ENCODE measurements at regions not wholly inside any gene's neighbourhood (a gene's known extent, or its start where the extent isn't known, plus 50 kb on each side); places are given as distances from the start of the nearest gene placed in this dataset.
"Not testable (repeated sequence)": the region's sequence is repeated elsewhere in the genome, so short reads cannot be mapped to it uniquely, and the experiment has no call there.

- Mint-ChIP-seq H3K27ac (ENCODE audit: unreplicated experiment) (no peak overlapping the region), H3K27me3 (ENCODE audit: low read depth) (no peaks in the 10 kb centered on the region), H3K9me3 (peaks cover 3% of the 10 kb centered on the region), H3K4me1 (peaks cover 30% of the 10 kb centered on the region), H3K4me3 (no peak overlapping the region), H3K36me3 (ENCODE audit: low read depth) (no peaks in the 10 kb centered on the region)
- DNase-seq (ENCODE audit: low read depth, low spot score): no peak
- no peak for TF ChIP-seq CTCF (conservative IDR thresholded peaks at IDR 0.05)
Measured at GRCh38 chr20:52008874-52009273, 182.7 kb downstream of the ZFP64 start.

DNA sequence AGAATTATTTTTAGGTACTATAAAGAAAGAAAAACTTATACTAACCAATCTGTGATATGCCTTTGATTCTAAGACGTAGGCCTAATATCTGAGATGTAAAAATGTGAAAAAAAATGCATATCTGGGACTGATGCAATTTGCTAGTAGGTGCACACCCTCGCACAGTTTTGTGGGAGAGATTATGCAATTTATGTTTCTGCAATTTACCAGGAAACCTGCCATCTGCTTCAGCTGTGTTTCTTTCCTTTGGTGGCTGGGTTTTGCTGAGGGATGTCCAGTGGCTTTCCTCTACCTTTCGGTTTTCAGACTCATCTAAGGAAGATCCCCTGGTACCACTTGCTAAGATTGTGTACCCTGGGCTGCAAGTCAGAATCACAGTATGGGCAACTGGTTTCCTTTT is 186.9 kb downstream of the ZFP64 start:
- H3K4me1 Mint-ChIP-seq: peaks cover 50% of the 10 kb centered on the region
- no peak for DNase-seq (ENCODE audit: low read depth, low spot score)
- H3K9me3 Mint-ChIP-seq: no peaks in the 10 kb centered on the region
- H3K27ac Mint-ChIP-seq (ENCODE audit: unreplicated experiment): peak overlapping the region; percentile 82
- no peak for TF ChIP-seq CTCF (conservative IDR thresholded peaks at IDR 0.05)
- no peaks in the 10 kb centered on the region for H3K27me3 Mint-ChIP-seq (ENCODE audit: low read depth)
- no peaks in the 10 kb centered on the region for H3K36me3 Mint-ChIP-seq (ENCODE audit: low read depth)
- peak overlapping the region; percentile 41 for H3K4me3 Mint-ChIP-seq

DNA sequence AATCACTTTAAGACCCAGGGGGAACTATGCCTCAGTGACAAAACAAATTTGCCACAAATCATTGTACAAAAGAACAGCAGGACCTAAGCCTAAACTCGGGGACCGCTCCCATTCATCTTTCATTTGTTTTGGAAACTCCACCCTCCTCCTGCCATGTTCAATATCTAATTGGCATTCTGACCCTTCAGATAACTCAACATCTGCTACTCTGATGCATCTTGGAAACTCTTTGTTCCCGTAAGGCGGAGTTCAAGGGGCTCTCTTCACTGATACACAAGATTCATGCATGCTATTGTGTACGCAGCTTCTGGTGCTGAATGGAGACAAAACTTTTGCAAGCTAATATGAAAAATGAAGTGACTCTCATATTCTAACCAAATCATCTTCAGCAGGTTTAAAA is 187.6 kb downstream of the ZFP64 start:
- H3K27me3 Mint-ChIP-seq (ENCODE audit: low read depth): no peaks in the 10 kb centered on the region
- no peak for TF ChIP-seq CTCF (conservative IDR thresholded peaks at IDR 0.05)
- peak overlapping the region; percentile 51 for H3K4me3 Mint-ChIP-seq
- DNase-seq (ENCODE audit: low read depth, low spot score): no peak
- H3K27ac Mint-ChIP-seq (ENCODE audit: unreplicated experiment): peak overlapping the region; percentile 53
- no peaks in the 10 kb centered on the region for H3K36me3 Mint-ChIP-seq (ENCODE audit: low read depth)
- no peaks in the 10 kb centered on the region for H3K9me3 Mint-ChIP-seq
- peaks cover 50% of the 10 kb centered on the region for H3K4me1 Mint-ChIP-seq

- Mint-ChIP-seq H3K9me3 (no peaks in the 10 kb centered on the region), H3K4me1 (peaks cover 50% of the 10 kb centered on the region), H3K27ac (ENCODE audit: unreplicated experiment) (peak overlapping the region; percentile 53), H3K4me3 (peak overlapping the region; percentile 51), H3K27me3 (ENCODE audit: low read depth) (no peaks in the 10 kb centered on the region), H3K36me3 (ENCODE audit: low read depth) (no peaks in the 10 kb centered on the region)
- no peak for TF ChIP-seq CTCF (conservative IDR thresholded peaks at IDR 0.05)
- DNase-seq (ENCODE audit: low read depth, low spot score): no peak
Measured at GRCh38 chr20:52003415-52003814, 188.2 kb downstream of the ZFP64 start.

DNA sequence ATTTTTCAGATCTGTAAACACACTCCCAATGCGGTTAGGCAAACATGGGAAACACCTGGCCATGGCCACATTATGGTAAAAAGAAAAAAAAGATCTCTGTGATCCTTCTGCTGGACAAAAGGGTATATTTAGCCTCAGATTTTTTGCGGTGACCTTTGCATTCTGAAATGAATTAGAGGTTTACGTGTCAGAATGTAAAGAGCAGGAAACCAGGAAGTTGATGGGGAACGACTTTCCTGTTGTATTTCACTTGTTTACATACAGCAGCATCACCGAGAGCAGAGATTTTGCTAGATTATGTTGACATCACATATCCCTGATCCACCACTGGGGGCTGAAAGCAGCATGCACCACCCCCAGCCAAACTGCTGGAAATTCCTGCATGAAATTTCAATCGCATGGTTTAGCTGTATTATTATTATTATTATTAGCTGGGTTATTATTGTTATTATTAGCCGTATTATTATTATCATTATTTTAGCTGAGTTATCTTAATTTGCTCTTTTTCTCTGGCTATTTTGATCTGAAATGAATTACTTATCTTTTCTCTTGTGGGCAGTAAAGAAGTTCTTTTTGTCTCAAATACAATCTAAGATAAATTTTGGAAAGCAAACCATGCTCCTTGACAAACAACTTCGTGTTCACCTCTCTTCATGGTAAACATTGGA is 189.4 kb downstream of the ZFP64 start:
- peaks cover 50% of the 10 kb centered on the region for H3K4me1 Mint-ChIP-seq
- no peaks in the 10 kb centered on the region for H3K27me3 Mint-ChIP-seq (ENCODE audit: low read depth)
- no peak overlapping the region for H3K4me3 Mint-ChIP-seq
- no peak for DNase-seq (ENCODE audit: low read depth, low spot score)
- H3K9me3 Mint-ChIP-seq: no peaks in the 10 kb centered on the region
- no peaks in the 10 kb centered on the region for H3K36me3 Mint-ChIP-seq (ENCODE audit: low read depth)
- peak; percentile 48 for TF ChIP-seq CTCF (conservative IDR thresholded peaks at IDR 0.05)
- H3K27ac Mint-ChIP-seq (ENCODE audit: unreplicated experiment): no peak overlapping the region

DNA sequence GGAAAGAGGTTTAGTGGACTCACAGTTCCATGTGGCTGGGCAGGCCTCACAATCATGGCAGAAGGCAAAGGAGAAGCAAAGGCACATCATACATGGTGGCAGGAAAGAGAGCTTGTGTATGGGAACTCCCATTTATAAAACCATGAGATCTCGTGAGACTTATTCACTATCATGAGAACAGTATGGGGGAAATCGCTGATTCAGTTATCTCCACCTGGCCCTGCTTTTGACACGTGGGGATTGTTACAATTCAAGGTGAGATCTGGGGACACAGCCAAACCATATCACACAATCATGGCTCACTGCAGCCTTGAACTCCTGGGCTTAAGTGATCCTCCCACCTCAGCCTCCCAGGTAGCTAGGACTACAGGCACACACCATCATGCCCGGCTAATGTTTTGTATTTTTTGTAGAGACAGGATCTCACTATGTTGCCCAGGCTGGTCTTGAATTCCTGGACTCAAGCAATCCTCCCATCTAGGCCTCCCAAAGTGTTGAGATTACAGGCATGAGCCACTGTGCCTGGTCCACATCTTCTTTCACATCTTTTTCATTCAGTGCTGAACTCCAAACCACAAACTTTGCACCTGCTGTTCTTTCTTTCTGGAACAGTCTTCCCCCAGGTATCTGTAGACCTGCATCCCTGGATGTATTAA is 194.2 kb downstream of the ZFP64 start:
- Mint-ChIP-seq H3K4me1 (peaks cover 23% of the 10 kb centered on the region), H3K27ac (ENCODE audit: unreplicated experiment) (peak overlapping the region; percentile 87)
- not testable (repeated sequence) for H3K27me3 Mint-ChIP-seq (ENCODE audit: low read depth); DNase-seq (ENCODE audit: low read depth, low spot score); H3K4me3 Mint-ChIP-seq; H3K36me3 Mint-ChIP-seq (ENCODE audit: low read depth); H3K9me3 Mint-ChIP-seq

Measured in neural crest cell (in vitro differentiated cells).